GM12878 (cell line): ENCODE measurements at regions not wholly inside any gene's neighbourhood (a gene's known extent, or its start where the extent isn't known, plus 50 kb on each side); places are given as distances from the start of the nearest gene placed in this dataset.

Experiments
- E4F1 ChIP-seq: fragments of 450-650 bp; IDR thresholded peaks from 2 replicates; pipeline ENCODE4 v1.6.1; 2018; ENCODE audit warnings: borderline replicate concordance, mild to moderate bottlenecking; ENCODE audit not compliant: partially characterized antibody
- ESRRA ChIP-seq: IDR thresholded peaks from 2 replicates; pipeline ENCODE4 v1.6.1; 2012; ENCODE audit warnings: mild to moderate bottlenecking, low read length, improper control_type of control experiment
- FOXK2 ChIP-seq: fragments of 450-650 bp; IDR thresholded peaks from 2 replicates; pipeline ENCODE4 v1.6.1; 2017; ENCODE audit warnings: mild to moderate bottlenecking, moderate library complexity
- LARP7 ChIP-seq: fragments of 450-650 bp; IDR thresholded peaks from 2 replicates; pipeline ENCODE4 v1.6.1; 2017; ENCODE audit warnings: mild to moderate bottlenecking
- RAD21 ChIP-seq: IDR thresholded peaks from 2 replicates; pipeline ENCODE4 v1.6.1; 2011; ENCODE audit warnings: mild to moderate bottlenecking, low read depth, low read length, moderate library complexity; ENCODE audit not compliant: insufficient read depth
- RBBP5 ChIP-seq: fragments of 200-600 bp; sonication (generic); conservative IDR thresholded peaks from 2 replicates; pipeline ENCODE4 v1.6.1; 2016
- TBL1XR1 ChIP-seq: IDR thresholded peaks from 2 replicates; pipeline ENCODE4 v1.6.1; 2012; ENCODE audit warnings: low read depth, low read length, improper control_type of control experiment
- TCF3 ChIP-seq: IDR thresholded peaks from 2 replicates; pipeline ENCODE4 v1.6.1; 2012; ENCODE audit warnings: low read depth, mild to moderate bottlenecking, low read length, borderline replicate concordance; ENCODE audit not compliant: insufficient read depth
- WRNIP1 ChIP-seq: IDR thresholded peaks from 2 replicates; pipeline ENCODE4 v1.6.1; 2011; ENCODE audit warnings: low read depth, low read length, improper control_type of control experiment, borderline replicate concordance
- YBX1 ChIP-seq: fragments of 450-650 bp; IDR thresholded peaks from 2 replicates; pipeline ENCODE4 v1.6.1; 2016; ENCODE audit warnings: antibody characterized with exemption
- TF ChIP-seq, protein P1 (sequence below): fragments of 450-650 bp; IDR thresholded peaks from 2 replicates; pipeline ENCODE4 v1.6.1; 2017; ENCODE audit warnings: mild to moderate bottlenecking, moderate library complexity
- TF ChIP-seq, protein P2 (sequence below): IDR thresholded peaks from 2 replicates; pipeline ENCODE4 v1.6.1; 2011; ENCODE audit warnings: low read depth, low read length, improper control_type of control experiment, borderline replicate concordance
- TF ChIP-seq, protein P3 (sequence below): fragments of 450-650 bp; conservative IDR thresholded peaks from 2 replicates; pipeline ENCODE4 v1.6.1; 2017; ENCODE audit warnings: mild to moderate bottlenecking, moderate library complexity

- TF ChIP-seq, protein P1, sequence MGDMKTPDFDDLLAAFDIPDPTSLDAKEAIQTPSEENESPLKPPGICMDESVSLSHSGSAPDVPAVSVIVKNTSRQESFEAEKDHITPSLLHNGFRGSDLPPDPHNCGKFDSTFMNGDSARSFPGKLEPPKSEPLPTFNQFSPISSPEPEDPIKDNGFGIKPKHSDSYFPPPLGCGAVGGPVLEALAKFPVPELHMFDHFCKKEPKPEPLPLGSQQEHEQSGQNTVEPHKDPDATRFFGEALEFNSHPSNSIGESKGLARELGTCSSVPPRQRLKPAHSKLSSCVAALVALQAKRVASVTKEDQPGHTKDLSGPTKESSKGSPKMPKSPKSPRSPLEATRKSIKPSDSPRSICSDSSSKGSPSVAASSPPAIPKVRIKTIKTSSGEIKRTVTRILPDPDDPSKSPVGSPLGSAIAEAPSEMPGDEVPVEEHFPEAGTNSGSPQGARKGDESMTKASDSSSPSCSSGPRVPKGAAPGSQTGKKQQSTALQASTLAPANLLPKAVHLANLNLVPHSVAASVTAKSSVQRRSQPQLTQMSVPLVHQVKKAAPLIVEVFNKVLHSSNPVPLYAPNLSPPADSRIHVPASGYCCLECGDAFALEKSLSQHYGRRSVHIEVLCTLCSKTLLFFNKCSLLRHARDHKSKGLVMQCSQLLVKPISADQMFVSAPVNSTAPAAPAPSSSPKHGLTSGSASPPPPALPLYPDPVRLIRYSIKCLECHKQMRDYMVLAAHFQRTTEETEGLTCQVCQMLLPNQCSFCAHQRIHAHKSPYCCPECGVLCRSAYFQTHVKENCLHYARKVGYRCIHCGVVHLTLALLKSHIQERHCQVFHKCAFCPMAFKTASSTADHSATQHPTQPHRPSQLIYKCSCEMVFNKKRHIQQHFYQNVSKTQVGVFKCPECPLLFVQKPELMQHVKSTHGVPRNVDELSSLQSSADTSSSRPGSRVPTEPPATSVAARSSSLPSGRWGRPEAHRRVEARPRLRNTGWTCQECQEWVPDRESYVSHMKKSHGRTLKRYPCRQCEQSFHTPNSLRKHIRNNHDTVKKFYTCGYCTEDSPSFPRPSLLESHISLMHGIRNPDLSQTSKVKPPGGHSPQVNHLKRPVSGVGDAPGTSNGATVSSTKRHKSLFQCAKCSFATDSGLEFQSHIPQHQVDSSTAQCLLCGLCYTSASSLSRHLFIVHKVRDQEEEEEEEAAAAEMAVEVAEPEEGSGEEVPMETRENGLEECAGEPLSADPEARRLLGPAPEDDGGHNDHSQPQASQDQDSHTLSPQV = no peak
- no peak for TF ChIP-seq LARP7
- TF ChIP-seq, protein P2, sequence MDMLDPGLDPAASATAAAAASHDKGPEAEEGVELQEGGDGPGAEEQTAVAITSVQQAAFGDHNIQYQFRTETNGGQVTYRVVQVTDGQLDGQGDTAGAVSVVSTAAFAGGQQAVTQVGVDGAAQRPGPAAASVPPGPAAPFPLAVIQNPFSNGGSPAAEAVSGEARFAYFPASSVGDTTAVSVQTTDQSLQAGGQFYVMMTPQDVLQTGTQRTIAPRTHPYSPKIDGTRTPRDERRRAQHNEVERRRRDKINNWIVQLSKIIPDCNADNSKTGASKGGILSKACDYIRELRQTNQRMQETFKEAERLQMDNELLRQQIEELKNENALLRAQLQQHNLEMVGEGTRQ = no peak
- TF ChIP-seq TBL1XR1 = no peak
- TF ChIP-seq WRNIP1 = no peak
- no peak for TF ChIP-seq FOXK2
- no peak for TF ChIP-seq ESRRA
- TF ChIP-seq TCF3 = no peak
- no peak for TF ChIP-seq RAD21
- TF ChIP-seq, protein P3, sequence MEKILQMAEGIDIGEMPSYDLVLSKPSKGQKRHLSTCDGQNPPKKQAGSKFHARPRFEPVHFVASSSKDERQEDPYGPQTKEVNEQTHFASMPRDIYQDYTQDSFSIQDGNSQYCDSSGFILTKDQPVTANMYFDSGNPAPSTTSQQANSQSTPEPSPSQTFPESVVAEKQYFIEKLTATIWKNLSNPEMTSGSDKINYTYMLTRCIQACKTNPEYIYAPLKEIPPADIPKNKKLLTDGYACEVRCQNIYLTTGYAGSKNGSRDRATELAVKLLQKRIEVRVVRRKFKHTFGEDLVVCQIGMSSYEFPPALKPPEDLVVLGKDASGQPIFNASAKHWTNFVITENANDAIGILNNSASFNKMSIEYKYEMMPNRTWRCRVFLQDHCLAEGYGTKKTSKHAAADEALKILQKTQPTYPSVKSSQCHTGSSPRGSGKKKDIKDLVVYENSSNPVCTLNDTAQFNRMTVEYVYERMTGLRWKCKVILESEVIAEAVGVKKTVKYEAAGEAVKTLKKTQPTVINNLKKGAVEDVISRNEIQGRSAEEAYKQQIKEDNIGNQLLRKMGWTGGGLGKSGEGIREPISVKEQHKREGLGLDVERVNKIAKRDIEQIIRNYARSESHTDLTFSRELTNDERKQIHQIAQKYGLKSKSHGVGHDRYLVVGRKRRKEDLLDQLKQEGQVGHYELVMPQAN = no peak
- TF ChIP-seq YBX1 = no peak
- no peak for TF ChIP-seq RBBP5
- TF ChIP-seq E4F1 = no peak
These were observed 83.5 kb upstream of the ZNF281 start (continued) for GRCh38 chr1:200493344-200493743.
